HepG2 (cell line): ENCODE measurements at regions not wholly inside any gene's neighbourhood (a gene's known extent, or its start where the extent isn't known, plus 50 kb on each side); places are given as distances from the start of the nearest gene placed in this dataset.

ENCODE experiments used
- CCAR2 ChIP-seq: fragments of 200-400 bp; formaldehyde crosslinking; optimal IDR thresholded peaks from 2 replicates; pipeline ENCODE3; 2018; ENCODE audit warnings: low read depth, mild to moderate bottlenecking, low read length, moderate library complexity
- CCDC6 ChIP-seq: sonication (generic); formaldehyde crosslinking; IDR thresholded peaks from 2 replicates; pipeline ENCODE4 v1.8.1; 2022; ENCODE audit warnings: mild to moderate bottlenecking, missing genetic modification reagents, moderate library complexity
- ETV5 ChIP-seq: IDR thresholded peaks from 2 replicates; pipeline ENCODE4 v1.6.1; 2018; ENCODE audit warnings: missing biosample characterization, missing genetic modification reagents, inconsistent platforms, borderline replicate concordance
- GATAD2A ChIP-seq: IDR thresholded peaks from 2 replicates; pipeline ENCODE4 v1.6.1; 2016
- GLI4 ChIP-seq: sonication (generic); formaldehyde crosslinking; IDR thresholded peaks from 2 replicates; pipeline ENCODE4 v1.5.1; 2020; ENCODE audit warnings: missing genetic modification reagents, mild to moderate bottlenecking, moderate library complexity, borderline replicate concordance
- HIVEP1 ChIP-seq: sonication (generic); formaldehyde crosslinking; IDR thresholded peaks from 2 replicates; pipeline ENCODE4 v1.4.0; 2020; ENCODE audit warnings: mild to moderate bottlenecking, missing genetic modification reagents
- KAT8 ChIP-seq: IDR thresholded peaks from 2 replicates; pipeline ENCODE4 v1.6.1; 2016; ENCODE audit warnings: missing genetic modification reagents, missing compliant biosample characterization
- MEF2D ChIP-seq: sonication (generic); formaldehyde crosslinking; IDR thresholded peaks from 2 replicates; pipeline ENCODE4 v1.5.1; 2020; ENCODE audit warnings: mild to moderate bottlenecking, missing genetic modification reagents
- MIER2 ChIP-seq: IDR thresholded peaks from 2 replicates; pipeline ENCODE4 v1.6.1; 2016; ENCODE audit warnings: missing biosample characterization, missing genetic modification reagents
- NFIB ChIP-seq: sonication (generic); formaldehyde crosslinking; IDR thresholded peaks from 2 replicates; pipeline ENCODE4 v1.9.0; 2021; ENCODE audit warnings: missing genetic modification reagents, mild to moderate bottlenecking, borderline replicate concordance
- RXRB ChIP-seq: IDR thresholded peaks from 2 replicates; pipeline ENCODE4 v1.6.1; 2016; ENCODE audit warnings: borderline replicate concordance, missing genetic modification reagents, missing compliant biosample characterization
- TBX2 ChIP-seq: sonication (generic); formaldehyde crosslinking; IDR thresholded peaks from 2 replicates; pipeline ENCODE4 v1.5.0; 2020; ENCODE audit warnings: missing genetic modification reagents, mild to moderate bottlenecking, borderline replicate concordance
- ZFP36L1 ChIP-seq: sonication (generic); formaldehyde crosslinking; IDR thresholded peaks from 2 replicates; pipeline ENCODE4 v1.8.0; 2022; ENCODE audit warnings: mild to moderate bottlenecking, missing genetic modification reagents, moderate library complexity
- ZNF256 ChIP-seq: sonication (generic); formaldehyde crosslinking; conservative IDR thresholded peaks from 2 replicates; pipeline ENCODE4 v1.4.0; 2020; ENCODE audit warnings: missing genetic modification reagents
- ZNF607 ChIP-seq: sonication (generic); formaldehyde crosslinking; IDR thresholded peaks from 2 replicates; pipeline ENCODE4 v1.5.1; 2020; ENCODE audit warnings: missing genetic modification reagents, mild to moderate bottlenecking, borderline replicate concordance
- ZNF7 ChIP-seq: IDR thresholded peaks from 2 replicates; pipeline ENCODE4 v1.6.1; 2016; ENCODE audit warnings: missing biosample characterization, missing genetic modification reagents
- ZNF75D ChIP-seq: sonication (generic); formaldehyde crosslinking; IDR thresholded peaks from 2 replicates; pipeline ENCODE4 v1.8.1; 2023; ENCODE audit warnings: missing genetic modification reagents, mild to moderate bottlenecking, borderline replicate concordance
- ZNF773 ChIP-seq: sonication (generic); formaldehyde crosslinking; IDR thresholded peaks from 2 replicates; pipeline ENCODE4 v1.4.0; 2020; ENCODE audit warnings: missing genetic modification reagents, borderline replicate concordance
- TF ChIP-seq, protein P1 (sequence below): sonication (generic); formaldehyde crosslinking; IDR thresholded peaks from 2 replicates; pipeline ENCODE4 v1.5.1; 2020; ENCODE audit warnings: missing genetic modification reagents, mild to moderate bottlenecking, borderline replicate concordance
- TF ChIP-seq, protein P2 (sequence below): sonication (generic); formaldehyde crosslinking; IDR thresholded peaks from 2 replicates; pipeline ENCODE4 v1.4.0; 2020; ENCODE audit warnings: missing genetic modification reagents
- TF ChIP-seq, protein P3 (sequence below): sonication (generic); formaldehyde crosslinking; IDR thresholded peaks from 2 replicates; pipeline ENCODE4 v1.4.0; 2020; ENCODE audit warnings: missing genetic modification reagents
- TF ChIP-seq, protein P4 (sequence below): sonication (generic); formaldehyde crosslinking; IDR thresholded peaks from 2 replicates; pipeline ENCODE4 v1.5.1; 2020; ENCODE audit warnings: missing genetic modification reagents, mild to moderate bottlenecking, borderline replicate concordance
- TF ChIP-seq, protein P5 (sequence below): sonication (generic); formaldehyde crosslinking; IDR thresholded peaks from 2 replicates; pipeline ENCODE4 v1.5.1; 2020; ENCODE audit warnings: missing genetic modification reagents, mild to moderate bottlenecking, borderline replicate concordance
- TF ChIP-seq, protein P6 (sequence below): sonication (generic); formaldehyde crosslinking; IDR thresholded peaks from 2 replicates; pipeline ENCODE4 v1.4.0; 2020; ENCODE audit warnings: mild to moderate bottlenecking, missing genetic modification reagents

DNA sequence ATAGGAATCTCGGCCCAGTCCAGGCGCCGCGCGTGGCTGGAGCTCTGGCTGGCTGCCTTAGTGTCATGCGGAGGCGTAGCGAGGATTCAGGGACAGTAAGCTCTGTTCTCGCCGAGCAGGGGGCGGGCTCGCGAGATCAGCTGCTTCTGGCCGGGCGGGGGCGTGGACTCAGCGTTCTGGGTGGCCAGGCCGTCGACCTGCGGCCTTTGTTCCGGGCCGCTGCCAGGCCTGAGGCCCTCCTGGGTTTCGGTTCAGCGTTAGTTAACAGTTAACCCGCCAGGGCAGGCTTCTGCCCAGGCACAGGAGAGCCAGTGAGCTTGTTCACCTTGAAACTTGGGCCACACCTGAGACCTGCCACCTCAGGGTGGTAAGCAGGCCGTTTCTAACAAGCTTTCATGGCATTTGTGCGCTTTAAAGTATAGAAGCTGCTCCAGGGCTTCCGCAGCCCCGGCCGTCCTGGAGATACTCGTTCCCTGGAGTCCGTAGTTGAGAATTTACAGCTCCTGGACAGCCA, 332.2 kb upstream of the SGCG start (continued):
- TF ChIP-seq, protein P1, sequence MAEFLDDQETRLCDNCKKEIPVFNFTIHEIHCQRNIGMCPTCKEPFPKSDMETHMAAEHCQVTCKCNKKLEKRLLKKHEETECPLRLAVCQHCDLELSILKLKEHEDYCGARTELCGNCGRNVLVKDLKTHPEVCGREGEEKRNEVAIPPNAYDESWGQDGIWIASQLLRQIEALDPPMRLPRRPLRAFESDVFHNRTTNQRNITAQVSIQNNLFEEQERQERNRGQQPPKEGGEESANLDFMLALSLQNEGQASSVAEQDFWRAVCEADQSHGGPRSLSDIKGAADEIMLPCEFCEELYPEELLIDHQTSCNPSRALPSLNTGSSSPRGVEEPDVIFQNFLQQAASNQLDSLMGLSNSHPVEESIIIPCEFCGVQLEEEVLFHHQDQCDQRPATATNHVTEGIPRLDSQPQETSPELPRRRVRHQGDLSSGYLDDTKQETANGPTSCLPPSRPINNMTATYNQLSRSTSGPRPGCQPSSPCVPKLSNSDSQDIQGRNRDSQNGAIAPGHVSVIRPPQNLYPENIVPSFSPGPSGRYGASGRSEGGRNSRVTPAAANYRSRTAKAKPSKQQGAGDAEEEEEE (CRISPR knock-in tag), result no peak
- TF ChIP-seq, protein P2, sequence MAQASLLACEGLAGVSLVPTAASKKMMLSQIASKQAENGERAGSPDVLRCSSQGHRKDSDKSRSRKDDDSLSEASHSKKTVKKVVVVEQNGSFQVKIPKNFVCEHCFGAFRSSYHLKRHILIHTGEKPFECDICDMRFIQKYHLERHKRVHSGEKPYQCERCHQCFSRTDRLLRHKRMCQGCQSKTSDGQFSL, result no peak
- TF ChIP-seq ETV5 (CRISPR knock-in tag), result peak; percentile 30; the same call in 1 of the 2 replicates
- peak; percentile 65; the same call in 1 of the 2 replicates for TF ChIP-seq TBX2
- no peak for TF ChIP-seq MIER2 (CRISPR knock-in tag)
- TF ChIP-seq, protein P3, sequence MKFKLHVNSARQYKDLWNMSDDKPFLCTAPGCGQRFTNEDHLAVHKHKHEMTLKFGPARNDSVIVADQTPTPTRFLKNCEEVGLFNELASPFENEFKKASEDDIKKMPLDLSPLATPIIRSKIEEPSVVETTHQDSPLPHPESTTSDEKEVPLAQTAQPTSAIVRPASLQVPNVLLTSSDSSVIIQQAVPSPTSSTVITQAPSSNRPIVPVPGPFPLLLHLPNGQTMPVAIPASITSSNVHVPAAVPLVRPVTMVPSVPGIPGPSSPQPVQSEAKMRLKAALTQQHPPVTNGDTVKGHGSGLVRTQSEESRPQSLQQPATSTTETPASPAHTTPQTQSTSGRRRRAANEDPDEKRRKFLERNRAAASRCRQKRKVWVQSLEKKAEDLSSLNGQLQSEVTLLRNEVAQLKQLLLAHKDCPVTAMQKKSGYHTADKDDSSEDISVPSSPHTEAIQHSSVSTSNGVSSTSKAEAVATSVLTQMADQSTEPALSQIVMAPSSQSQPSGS (CRISPR knock-in tag), result no peak
- peak; percentile 49; the same call in 1 of the 2 replicates for TF ChIP-seq RXRB
- no peak for TF ChIP-seq ZNF75D (CRISPR knock-in tag)
- no peak for TF ChIP-seq NFIB (CRISPR knock-in tag)
- TF ChIP-seq, protein P4, sequence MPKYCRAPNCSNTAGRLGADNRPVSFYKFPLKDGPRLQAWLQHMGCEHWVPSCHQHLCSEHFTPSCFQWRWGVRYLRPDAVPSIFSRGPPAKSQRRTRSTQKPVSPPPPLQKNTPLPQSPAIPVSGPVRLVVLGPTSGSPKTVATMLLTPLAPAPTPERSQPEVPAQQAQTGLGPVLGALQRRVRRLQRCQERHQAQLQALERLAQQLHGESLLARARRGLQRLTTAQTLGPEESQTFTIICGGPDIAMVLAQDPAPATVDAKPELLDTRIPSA, result no peak
- TF ChIP-seq ZNF7 (CRISPR knock-in tag), result no peak
- no peak for TF ChIP-seq ZNF256 (CRISPR knock-in tag)
- TF ChIP-seq GLI4, result no peak
- TF ChIP-seq ZFP36L1 (CRISPR knock-in tag), result no peak
- no peak for TF ChIP-seq ZNF607
- no peak; the same call in 1 of the 2 replicates for TF ChIP-seq HIVEP1 (CRISPR knock-in tag)
- TF ChIP-seq ZNF773 (CRISPR knock-in tag), result no peak
- no peak for TF ChIP-seq CCAR2
- TF ChIP-seq, protein P5, sequence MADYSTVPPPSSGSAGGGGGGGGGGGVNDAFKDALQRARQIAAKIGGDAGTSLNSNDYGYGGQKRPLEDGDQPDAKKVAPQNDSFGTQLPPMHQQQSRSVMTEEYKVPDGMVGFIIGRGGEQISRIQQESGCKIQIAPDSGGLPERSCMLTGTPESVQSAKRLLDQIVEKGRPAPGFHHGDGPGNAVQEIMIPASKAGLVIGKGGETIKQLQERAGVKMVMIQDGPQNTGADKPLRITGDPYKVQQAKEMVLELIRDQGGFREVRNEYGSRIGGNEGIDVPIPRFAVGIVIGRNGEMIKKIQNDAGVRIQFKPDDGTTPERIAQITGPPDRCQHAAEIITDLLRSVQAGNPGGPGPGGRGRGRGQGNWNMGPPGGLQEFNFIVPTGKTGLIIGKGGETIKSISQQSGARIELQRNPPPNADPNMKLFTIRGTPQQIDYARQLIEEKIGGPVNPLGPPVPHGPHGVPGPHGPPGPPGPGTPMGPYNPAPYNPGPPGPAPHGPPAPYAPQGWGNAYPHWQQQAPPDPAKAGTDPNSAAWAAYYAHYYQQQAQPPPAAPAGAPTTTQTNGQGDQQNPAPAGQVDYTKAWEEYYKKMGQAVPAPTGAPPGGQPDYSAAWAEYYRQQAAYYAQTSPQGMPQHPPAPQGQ (CRISPR knock-in tag), result no peak
- TF ChIP-seq GATAD2A (CRISPR knock-in tag), result peak; percentile 45; the same call in 1 of the 2 replicates
- no peak for TF ChIP-seq CCDC6 (CRISPR knock-in tag)
- TF ChIP-seq, protein P6, sequence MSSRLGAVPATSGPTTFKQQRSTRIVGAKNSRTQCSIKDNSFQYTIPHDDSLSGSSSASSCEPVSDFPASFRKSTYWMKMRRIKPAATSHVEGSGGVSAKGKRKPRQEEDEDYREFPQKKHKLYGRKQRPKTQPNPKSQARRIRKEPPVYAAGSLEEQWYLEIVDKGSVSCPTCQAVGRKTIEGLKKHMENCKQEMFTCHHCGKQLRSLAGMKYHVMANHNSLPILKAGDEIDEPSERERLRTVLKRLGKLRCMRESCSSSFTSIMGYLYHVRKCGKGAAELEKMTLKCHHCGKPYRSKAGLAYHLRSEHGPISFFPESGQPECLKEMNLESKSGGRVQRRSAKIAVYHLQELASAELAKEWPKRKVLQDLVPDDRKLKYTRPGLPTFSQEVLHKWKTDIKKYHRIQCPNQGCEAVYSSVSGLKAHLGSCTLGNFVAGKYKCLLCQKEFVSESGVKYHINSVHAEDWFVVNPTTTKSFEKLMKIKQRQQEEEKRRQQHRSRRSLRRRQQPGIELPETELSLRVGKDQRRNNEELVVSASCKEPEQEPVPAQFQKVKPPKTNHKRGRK (CRISPR knock-in tag), result no peak
- no peak for TF ChIP-seq MEF2D
- TF ChIP-seq KAT8 (CRISPR knock-in tag), result peak; percentile 65
